ENCODE measurements at regions not wholly inside any gene's neighbourhood (a gene's known extent, or its start where the extent isn't known, plus 50 kb on each side); places are given as distances from the start of the nearest gene placed in this dataset.

DNA sequence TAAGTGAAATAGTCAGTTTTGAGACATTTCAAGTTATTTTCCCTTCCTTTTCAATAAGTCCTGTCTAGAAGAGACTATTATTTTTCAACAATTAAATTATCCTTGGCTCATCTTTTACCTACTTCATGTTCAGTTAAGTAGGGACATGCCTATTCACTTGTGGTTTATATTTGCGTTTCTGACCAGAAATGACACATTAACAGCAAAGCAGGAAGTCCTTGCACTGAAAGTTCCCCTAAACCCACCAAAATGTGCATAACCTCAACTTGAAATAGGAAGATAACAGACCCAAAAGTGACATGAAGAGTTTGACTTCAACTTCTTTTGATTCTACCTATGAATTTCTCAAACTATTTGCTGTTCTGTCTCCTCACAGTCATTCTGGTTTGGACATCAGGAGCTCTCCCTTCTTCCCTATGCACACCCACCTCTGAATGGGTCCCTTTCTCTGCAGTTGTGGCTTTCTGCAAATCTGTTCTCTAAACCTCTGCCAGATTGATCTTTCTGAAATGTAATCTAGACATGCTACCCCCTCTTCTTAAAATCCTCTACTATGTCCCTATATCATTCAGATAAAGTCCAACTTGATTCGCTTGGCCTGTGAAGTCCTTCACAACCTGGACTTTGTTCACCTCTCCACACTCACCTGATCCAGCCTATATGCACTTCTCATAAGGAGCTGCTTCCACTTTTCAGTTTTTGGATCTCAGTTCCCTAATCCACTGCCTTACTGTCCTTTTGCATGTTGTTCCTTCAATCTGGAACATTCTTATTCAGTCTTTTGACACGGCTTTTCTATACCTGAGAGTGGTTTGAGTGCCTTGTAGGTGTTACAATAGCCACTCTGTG is 661.5 kb upstream of the ADGRL4 start:
- no peak for TF ChIP-seq POLR2AphosphoS5 (IDR thresholded peaks at IDR 0.05)
- TF ChIP-seq, protein P1, sequence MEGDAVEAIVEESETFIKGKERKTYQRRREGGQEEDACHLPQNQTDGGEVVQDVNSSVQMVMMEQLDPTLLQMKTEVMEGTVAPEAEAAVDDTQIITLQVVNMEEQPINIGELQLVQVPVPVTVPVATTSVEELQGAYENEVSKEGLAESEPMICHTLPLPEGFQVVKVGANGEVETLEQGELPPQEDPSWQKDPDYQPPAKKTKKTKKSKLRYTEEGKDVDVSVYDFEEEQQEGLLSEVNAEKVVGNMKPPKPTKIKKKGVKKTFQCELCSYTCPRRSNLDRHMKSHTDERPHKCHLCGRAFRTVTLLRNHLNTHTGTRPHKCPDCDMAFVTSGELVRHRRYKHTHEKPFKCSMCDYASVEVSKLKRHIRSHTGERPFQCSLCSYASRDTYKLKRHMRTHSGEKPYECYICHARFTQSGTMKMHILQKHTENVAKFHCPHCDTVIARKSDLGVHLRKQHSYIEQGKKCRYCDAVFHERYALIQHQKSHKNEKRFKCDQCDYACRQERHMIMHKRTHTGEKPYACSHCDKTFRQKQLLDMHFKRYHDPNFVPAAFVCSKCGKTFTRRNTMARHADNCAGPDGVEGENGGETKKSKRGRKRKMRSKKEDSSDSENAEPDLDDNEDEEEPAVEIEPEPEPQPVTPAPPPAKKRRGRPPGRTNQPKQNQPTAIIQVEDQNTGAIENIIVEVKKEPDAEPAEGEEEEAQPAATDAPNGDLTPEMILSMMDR (IDR thresholded peaks at IDR 0.05) = no peak

Data from breast epithelium (tissue), 3 donors.